ENCODE measurements at regions not wholly inside any gene's neighbourhood (a gene's known extent, or its start where the extent isn't known, plus 50 kb on each side); places are given as distances from the start of the nearest gene placed in this dataset.

- no TSS peak for BruUV-seq (replicated peaks)
- Histone ChIP-seq H3K27ac (no peak overlapping the region), H3K9me2 (ENCODE audit: insufficient read depth) (no peaks in the 10 kb centered on the region), H3F3A (ENCODE audit: insufficient read depth, low read depth) (no peaks in the 10 kb centered on the region), H3K36me3 (ENCODE audit: low read depth) (no peaks in the 10 kb centered on the region), H3K79me2 (ENCODE audit: low read depth) (no peaks in the 10 kb centered on the region), H3K27me3 (ENCODE audit: insufficient read depth, low read depth) (no peaks in the 10 kb centered on the region), H4K20me1 (ENCODE audit: insufficient read depth) (no peaks in the 10 kb centered on the region), H3K9me3 (ENCODE audit: insufficient read depth, low read depth) (no peaks in the 10 kb centered on the region), H3K4me3 (no peak overlapping the region), H3K4me1 (replicated peaks; ENCODE audit: insufficient read depth) (no peaks in the 10 kb centered on the region), H2AFZ (no peak overlapping the region), H3K4me2 (no peak overlapping the region)
- no peak for DNase-seq
- CTCF ChIA-PET, result no interaction called here
- intact Hi-C loops (cut with micrococcal nuclease; ENCODE audit: unreplicated experiment), result no loop called here
- POLR2A ChIA-PET (ENCODE audit: unreplicated experiment), result no interaction called here
- TF ChIP-seq CTCF (conservative IDR thresholded peaks at IDR 0.05) (no peak), EZH2 (IDR thresholded peaks at IDR 0.05; ENCODE audit: low read depth) (no peak)
Measured at GRCh38 chr6:91812596-91813274, 1225.9 kb upstream of the MAP3K7 start.

DNA sequence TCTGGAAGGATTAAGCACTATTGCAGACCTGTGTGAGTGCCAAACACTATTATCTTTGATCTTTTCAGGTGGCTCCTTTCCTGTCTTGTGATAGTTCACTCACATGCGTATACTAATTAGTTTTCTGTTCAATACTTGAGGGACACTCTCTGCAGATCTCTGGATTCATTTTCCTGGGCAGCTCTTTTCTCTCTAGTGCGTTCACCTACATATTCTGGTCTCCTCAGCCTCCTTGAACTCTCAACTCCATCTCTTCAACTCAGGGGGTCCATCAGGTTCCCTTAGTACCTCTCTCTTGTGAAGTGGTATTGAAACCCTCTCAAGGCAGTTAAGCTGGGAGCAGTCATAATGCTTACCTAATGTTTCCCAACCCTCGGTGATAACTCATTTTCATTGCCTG lies 1218.1 kb upstream of the MAP3K7 start:
- CTCF ChIA-PET, result no interaction called here
- H3F3A ChIP-seq (ENCODE audit: insufficient read depth, low read depth), result no peaks in the 10 kb centered on the region
- H3K4me1 ChIP-seq (replicated peaks; ENCODE audit: insufficient read depth), result no peaks in the 10 kb centered on the region
- H3K36me3 ChIP-seq (ENCODE audit: low read depth), result no peaks in the 10 kb centered on the region
- TF ChIP-seq CTCF (conservative IDR thresholded peaks at IDR 0.05) (no peak), EZH2 (IDR thresholded peaks at IDR 0.05; ENCODE audit: low read depth) (no peak)
- no TSS peak for BruUV-seq (replicated peaks)
- no peaks in the 10 kb centered on the region for H3K79me2 ChIP-seq (ENCODE audit: low read depth)
- no peak overlapping the region for H3K4me2 ChIP-seq
- no peak overlapping the region for H3K27ac ChIP-seq
- H3K9me2 ChIP-seq (ENCODE audit: insufficient read depth), result no peaks in the 10 kb centered on the region
- intact Hi-C loops (cut with micrococcal nuclease; ENCODE audit: unreplicated experiment), result no loop called here
- no peak for DNase-seq
- POLR2A ChIA-PET (ENCODE audit: unreplicated experiment), result no interaction called here
- no peaks in the 10 kb centered on the region for H3K9me3 ChIP-seq (ENCODE audit: insufficient read depth, low read depth)
- H2AFZ ChIP-seq, result no peak overlapping the region
- H3K4me3 ChIP-seq, result no peak overlapping the region
- no peaks in the 10 kb centered on the region for H4K20me1 ChIP-seq (ENCODE audit: insufficient read depth)
- no peaks in the 10 kb centered on the region for H3K27me3 ChIP-seq (ENCODE audit: insufficient read depth, low read depth)

DNA sequence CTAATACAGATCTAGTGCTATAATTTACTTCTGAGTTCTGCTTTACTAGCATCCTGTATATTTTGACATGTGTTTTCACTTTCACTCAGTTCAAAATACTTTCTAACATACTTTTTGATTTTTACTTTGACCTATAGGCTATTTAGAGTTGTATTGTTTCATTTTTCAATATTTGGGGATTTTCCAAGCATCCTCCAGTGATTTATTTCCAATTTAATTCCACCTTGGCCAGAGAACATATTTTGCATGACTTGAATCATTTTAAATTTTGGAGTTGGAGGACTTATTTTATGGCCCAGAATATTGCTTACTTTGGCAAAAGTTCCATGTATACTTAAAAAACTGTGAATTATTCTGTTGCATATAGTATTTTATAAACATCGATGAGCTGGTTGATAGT lies 1215.6 kb upstream of the MAP3K7 start:
- Histone ChIP-seq H3F3A (ENCODE audit: insufficient read depth, low read depth) (no peaks in the 10 kb centered on the region), H3K9me3 (ENCODE audit: insufficient read depth, low read depth) (no peaks in the 10 kb centered on the region), H3K36me3 (ENCODE audit: low read depth) (no peaks in the 10 kb centered on the region), H2AFZ (no peak overlapping the region), H3K4me2 (no peak overlapping the region), H3K4me3 (no peak overlapping the region), H3K79me2 (ENCODE audit: low read depth) (no peaks in the 10 kb centered on the region), H4K20me1 (ENCODE audit: insufficient read depth) (no peaks in the 10 kb centered on the region), H3K27ac (no peak overlapping the region), H3K4me1 (replicated peaks; ENCODE audit: insufficient read depth) (no peaks in the 10 kb centered on the region), H3K27me3 (ENCODE audit: insufficient read depth, low read depth) (no peaks in the 10 kb centered on the region), H3K9me2 (ENCODE audit: insufficient read depth) (no peaks in the 10 kb centered on the region)
- BruUV-seq (replicated peaks), result no TSS peak
- no peak for DNase-seq
- no peak for TF ChIP-seq EZH2 (IDR thresholded peaks at IDR 0.05; ENCODE audit: low read depth)
- TF ChIP-seq CTCF (conservative IDR thresholded peaks at IDR 0.05), result no peak
- intact Hi-C loops (cut with micrococcal nuclease; ENCODE audit: unreplicated experiment), result no loop called here
- ChIA-PET CTCF (no interaction called here), POLR2A (ENCODE audit: unreplicated experiment) (no interaction called here)
